DND-41 (cell line): ENCODE measurements at regions not wholly inside any gene's neighbourhood (a gene's known extent, or its start where the extent isn't known, plus 50 kb on each side); places are given as distances from the start of the nearest gene placed in this dataset.

ENCODE experiments used
- ATAC-seq: fragments of 200-7000 bp; cut with Tn5 transposase; 3 replicates; pipeline ENCODE4 v1.9.1; 2021; ENCODE audit warnings: low read depth; ENCODE audit not compliant: insufficient read depth
- DNase-seq: peaks from one replicate; pipeline ENCODE4 v3.0.0-alpha.2; 2020
- H2AFZ ChIP-seq: 2 replicates; pipeline ENCODE4 v1.6.0; 2012; ENCODE audit warnings: low read depth, low read length
- H3K27ac ChIP-seq: 2 replicates; pipeline ENCODE4 v1.5.1; 2012; ENCODE audit warnings: low read length, inconsistent platforms
- H3K27me3 ChIP-seq: fragments of 200-600 bp; sonication (generic); 2 replicates; pipeline ENCODE4 v1.6.0; 2012; ENCODE audit warnings: low read length, mild to moderate bottlenecking, inconsistent platforms; ENCODE audit not compliant: insufficient read depth, poor library complexity
- H3K36me3 ChIP-seq: 2 replicates; pipeline ENCODE4 v1.5.1; 2012; ENCODE audit warnings: low read length, inconsistent platforms; ENCODE audit not compliant: insufficient read depth
- H3K4me1 ChIP-seq: 2 replicates; pipeline ENCODE4 v1.5.1; 2012; ENCODE audit warnings: mild to moderate bottlenecking, low read length; ENCODE audit not compliant: insufficient read depth
- H3K4me2 ChIP-seq: 2 replicates; pipeline ENCODE4 v1.6.0; 2012; ENCODE audit warnings: mild to moderate bottlenecking, moderate library complexity, low read length, inconsistent platforms; ENCODE audit not compliant: insufficient read depth
- H3K4me3 ChIP-seq, 2 experiments: fragments of 200-600 bp in 1 of 2; shearing (Covaris generic) in 1 of 2; 2 replicates each; pipeline ENCODE4 v1.5.1; 2012 to 2016; ENCODE audit warnings: inconsistent platforms in 2 of 2, low read length in 2 of 2, mild to moderate bottlenecking in 2 of 2, low read depth in 1 of 2, moderate library complexity in 1 of 2
- H3K79me2 ChIP-seq: 2 replicates; pipeline ENCODE4 v1.6.0; 2012; ENCODE audit warnings: low read length, inconsistent platforms; ENCODE audit not compliant: insufficient read depth
- H3K9ac ChIP-seq: 2 replicates; pipeline ENCODE4 v1.6.0; 2012; ENCODE audit warnings: low read depth, mild to moderate bottlenecking, inconsistent platforms, low read length, moderate library complexity
- H3K9me3 ChIP-seq: 2 replicates; pipeline ENCODE4 v1.5.1; 2012; ENCODE audit warnings: low read length, moderate library complexity, mild to moderate bottlenecking, inconsistent platforms; ENCODE audit not compliant: insufficient read depth, severe bottlenecking
- H4K20me1 ChIP-seq: 2 replicates; pipeline ENCODE4 v1.6.0; 2012; ENCODE audit warnings: low read length; ENCODE audit not compliant: insufficient read depth
- EZH2 ChIP-seq: IDR thresholded peaks from 3 replicates; pipeline ENCODE4 v1.6.1; 2012; ENCODE audit warnings: borderline replicate concordance, low read depth, mild to moderate bottlenecking, moderate library complexity, low read length, inconsistent platforms; ENCODE audit not compliant: severe bottlenecking
- TF ChIP-seq, protein P1 (sequence below): IDR thresholded peaks from 2 replicates; pipeline ENCODE4 v1.5.1; 2012; ENCODE audit warnings: borderline replicate concordance, low read length, moderate library complexity, mild to moderate bottlenecking; ENCODE audit not compliant: poor library complexity, severe bottlenecking; ENCODE audit errors: extremely low read depth

DNA sequence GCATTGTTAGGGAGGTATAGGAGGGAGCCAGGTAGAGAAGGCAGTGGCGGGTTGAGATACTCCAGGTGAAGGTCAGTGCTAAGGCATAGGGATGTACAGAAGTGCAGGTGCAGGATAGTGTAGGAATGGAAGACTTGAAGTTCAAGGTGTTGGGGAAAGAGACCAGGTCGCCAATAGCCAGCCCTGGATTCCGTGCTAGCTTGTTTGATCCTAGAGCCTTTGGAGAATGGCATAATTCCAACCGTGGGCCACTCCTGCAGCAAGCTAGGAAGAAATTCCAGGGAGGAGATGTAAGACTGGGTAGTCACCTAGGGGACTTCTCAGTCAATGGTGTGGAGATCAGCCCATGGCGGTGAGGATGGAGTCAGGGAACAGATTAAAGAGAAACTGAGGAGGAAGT, 272.7 kb downstream of the RPS24 start:
- ATAC-seq (no peak), DNase-seq (no peak)
- H3K27me3 ChIP-seq, result peaks cover 19% of the 10 kb centered on the region
- H3K9me3 ChIP-seq, result no peaks in the 10 kb centered on the region
- no peak overlapping the region for H2AFZ ChIP-seq
- H3K4me1 ChIP-seq, result peaks cover 23% of the 10 kb centered on the region
- no peak for TF ChIP-seq EZH2
- TF ChIP-seq, protein P1, sequence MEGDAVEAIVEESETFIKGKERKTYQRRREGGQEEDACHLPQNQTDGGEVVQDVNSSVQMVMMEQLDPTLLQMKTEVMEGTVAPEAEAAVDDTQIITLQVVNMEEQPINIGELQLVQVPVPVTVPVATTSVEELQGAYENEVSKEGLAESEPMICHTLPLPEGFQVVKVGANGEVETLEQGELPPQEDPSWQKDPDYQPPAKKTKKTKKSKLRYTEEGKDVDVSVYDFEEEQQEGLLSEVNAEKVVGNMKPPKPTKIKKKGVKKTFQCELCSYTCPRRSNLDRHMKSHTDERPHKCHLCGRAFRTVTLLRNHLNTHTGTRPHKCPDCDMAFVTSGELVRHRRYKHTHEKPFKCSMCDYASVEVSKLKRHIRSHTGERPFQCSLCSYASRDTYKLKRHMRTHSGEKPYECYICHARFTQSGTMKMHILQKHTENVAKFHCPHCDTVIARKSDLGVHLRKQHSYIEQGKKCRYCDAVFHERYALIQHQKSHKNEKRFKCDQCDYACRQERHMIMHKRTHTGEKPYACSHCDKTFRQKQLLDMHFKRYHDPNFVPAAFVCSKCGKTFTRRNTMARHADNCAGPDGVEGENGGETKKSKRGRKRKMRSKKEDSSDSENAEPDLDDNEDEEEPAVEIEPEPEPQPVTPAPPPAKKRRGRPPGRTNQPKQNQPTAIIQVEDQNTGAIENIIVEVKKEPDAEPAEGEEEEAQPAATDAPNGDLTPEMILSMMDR, result no peak
- no peak overlapping the region for H3K4me3 ChIP-seq
- H3K79me2 ChIP-seq, result no peaks in the 10 kb centered on the region
- no peak overlapping the region for H3K4me2 ChIP-seq
- H3K9ac ChIP-seq, result no peak overlapping the region
- no peaks in the 10 kb centered on the region for H3K36me3 ChIP-seq
- no peak overlapping the region for H3K27ac ChIP-seq
- no peaks in the 10 kb centered on the region for H4K20me1 ChIP-seq

DNA sequence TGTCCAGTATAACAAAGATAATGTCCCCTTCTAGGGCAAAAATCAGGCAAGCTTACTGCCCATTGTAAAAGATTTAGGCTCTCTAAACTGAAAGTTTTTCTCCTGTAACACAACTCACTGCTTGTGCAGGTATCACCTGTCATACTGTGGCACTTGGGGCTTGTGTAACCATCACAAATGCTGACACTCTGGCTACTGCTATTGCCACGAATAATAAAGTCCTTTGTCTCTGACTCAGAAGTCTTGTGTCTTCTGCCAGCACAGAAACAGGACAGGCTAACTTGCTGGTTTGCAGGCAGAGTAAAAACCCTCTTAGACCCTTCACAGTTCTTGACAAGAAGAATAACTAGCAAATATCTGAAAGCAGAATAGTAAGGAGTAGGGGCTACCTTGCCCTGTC, 273.9 kb downstream of the RPS24 start:
- ATAC-seq, result no peak
- TF ChIP-seq EZH2, result no peak
- TF ChIP-seq, protein P1, result no peak
- no peaks in the 10 kb centered on the region for H3K36me3 ChIP-seq

DNA sequence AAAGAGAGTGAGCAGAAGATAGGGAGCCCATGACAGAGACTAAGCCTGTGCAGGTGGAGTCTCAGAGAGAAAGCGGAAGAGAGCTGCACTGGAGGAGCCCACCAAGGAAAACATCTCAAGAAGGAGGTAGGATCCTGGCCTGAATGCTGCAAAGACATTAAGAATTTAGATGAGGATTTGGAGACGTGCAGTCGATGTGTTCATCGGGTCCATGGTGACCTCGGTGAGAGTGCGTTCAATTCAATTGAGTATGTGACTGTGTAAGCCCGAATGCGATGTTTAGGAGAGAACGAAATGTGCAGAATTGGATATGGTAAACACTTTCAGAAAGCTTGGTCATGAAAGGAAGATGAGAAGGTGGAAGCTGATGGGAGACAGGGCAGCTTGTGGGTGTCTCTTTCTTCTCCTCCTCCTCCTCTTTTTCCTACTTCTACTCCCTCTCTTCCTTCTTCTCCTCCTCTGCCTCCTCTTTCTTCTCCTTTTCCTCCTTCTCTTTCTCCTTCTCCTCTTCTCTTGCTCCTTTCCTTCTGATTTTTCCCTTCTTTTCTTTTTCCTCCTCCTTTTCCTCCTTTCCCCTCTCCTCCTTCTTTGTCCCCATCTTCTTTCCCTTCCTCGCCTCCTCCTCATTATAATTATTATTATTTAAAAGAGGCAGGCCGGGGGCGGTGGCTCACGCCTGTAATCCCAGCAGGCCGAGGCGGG, 276.0 kb downstream of the RPS24 start:
- H3K9me3 ChIP-seq, result no peaks in the 10 kb centered on the region
- no peak overlapping the region for H3K27ac ChIP-seq
- ATAC-seq, result no peak
- H3K4me1 ChIP-seq, result no peaks in the 10 kb centered on the region
- no peaks in the 10 kb centered on the region for H3K79me2 ChIP-seq
- TF ChIP-seq EZH2, result no peak
- TF ChIP-seq, protein P1, result no peak
- H3K9ac ChIP-seq, result no peak overlapping the region
- no peak overlapping the region for H3K4me3 ChIP-seq
- H2AFZ ChIP-seq, result no peak overlapping the region
- no peak for DNase-seq
- H3K4me2 ChIP-seq, result no peak overlapping the region
- no peaks in the 10 kb centered on the region for H4K20me1 ChIP-seq
- H3K27me3 ChIP-seq, result peaks cover 19% of the 10 kb centered on the region
- H3K36me3 ChIP-seq, result no peaks in the 10 kb centered on the region

More for the DNA sequence above, 273.9 kb downstream of the RPS24 start:
- peaks cover 19% of the 10 kb centered on the region for H3K27me3 ChIP-seq
- H4K20me1 ChIP-seq, result no peaks in the 10 kb centered on the region
- no peaks in the 10 kb centered on the region for H3K79me2 ChIP-seq
- H3K4me3 ChIP-seq, result no peak overlapping the region
- H3K4me1 ChIP-seq, result peaks cover 11% of the 10 kb centered on the region
- no peak overlapping the region for H2AFZ ChIP-seq
- H3K9ac ChIP-seq, result no peak overlapping the region
- no peak overlapping the region for H3K27ac ChIP-seq
- no peak for DNase-seq
- H3K9me3 ChIP-seq, result no peaks in the 10 kb centered on the region
- no peak overlapping the region for H3K4me2 ChIP-seq
